ENCODE measurements at regions not wholly inside any gene's neighbourhood (a gene's known extent, or its start where the extent isn't known, plus 50 kb on each side); places are given as distances from the start of the nearest gene placed in this dataset.

- WGBS = 88% methylated on average over 3 of the region's 3 CpGs
- Histone ChIP-seq H3K27ac (ENCODE audit: low read depth in 1 of 2, low read length in 2 of 2) (no peak overlapping the region), H3K27me3 (ENCODE audit: control insufficient read depth in 4 of 4, insufficient read depth in 4 of 4, low read length in 3 of 4) (peaks cover 0 to 2% (median 0%) of the 10 kb centered on the region in 4 donors), H3K4me3 (ENCODE audit: low read depth in 1 of 3, low read length in 3 of 3) (no peak overlapping the region), H3K36me3 (ENCODE audit: control insufficient read depth in 4 of 4, insufficient read depth in 3 of 4, low read depth in 1 of 4, low read length in 3 of 4) (no peaks in the 10 kb centered on the region), H3K4me1 (ENCODE audit: control insufficient read depth in 4 of 4, insufficient read depth in 4 of 4, low read length in 3 of 4) (no peaks in the 10 kb centered on the region), H3K9me3 (ENCODE audit: control insufficient read depth in 4 of 4, low read length in 3 of 4) (peaks cover 0 to 7% (median 1%) of the 10 kb centered on the region in 4 donors), H3K9ac (ENCODE audit: low read depth in 1 of 2, low read length in 2 of 2) (no peak overlapping the region)
- no peak for TF ChIP-seq RXRA (IDR thresholded peaks at IDR 0.05)
- TF ChIP-seq MAX (IDR thresholded peaks at IDR 0.05) = no peak
- TF ChIP-seq YY1 (IDR thresholded peaks at IDR 0.05) = no peak
- TF ChIP-seq HNF4G (IDR thresholded peaks at IDR 0.05) = no peak
- TF ChIP-seq FOXA2 (IDR thresholded peaks at IDR 0.05) = no peak
- no peak for TF ChIP-seq REST (IDR thresholded peaks at IDR 0.05)
- no peak for TF ChIP-seq HNF4A (conservative IDR thresholded peaks at IDR 0.05)
- TF ChIP-seq FOXA1 (IDR thresholded peaks at IDR 0.05) = no peak
- no peak for TF ChIP-seq SP1 (IDR thresholded peaks at IDR 0.05)
- TF ChIP-seq NR2F2 (IDR thresholded peaks at IDR 0.05) = no peak
- no peak for TF ChIP-seq TAF1 (conservative IDR thresholded peaks at IDR 0.05)
- no peak for TF ChIP-seq CTCF (IDR thresholded peaks at IDR 0.05; ENCODE audit: low read depth, low read length, missing input control)
- TF ChIP-seq EGR1 (IDR thresholded peaks at IDR 0.05; ENCODE audit: low read depth in 2 of 2) = no peak
- no peak for TF ChIP-seq GABPA (IDR thresholded peaks at IDR 0.05 in 1 of 2, conservative IDR thresholded peaks at IDR 0.05 in 1 of 2)
- no peak for TF ChIP-seq RAD21 (IDR thresholded peaks at IDR 0.05)
- no peak for TF ChIP-seq JUND (IDR thresholded peaks at IDR 0.05)
- no peak for TF ChIP-seq ZBTB33 (IDR thresholded peaks at IDR 0.05)
- no peak for TF ChIP-seq ATF3 (IDR thresholded peaks at IDR 0.05)
- no peak for DNase-seq (ENCODE audit: low spot score)
These were observed 50.2 kb upstream of the CSF3R start for GRCh38 chr1:36532810-36533401.

All from liver (tissue), 8 donors.